GM19043 (cell line): ENCODE measurements at regions not wholly inside any gene's neighbourhood (a gene's known extent, or its start where the extent isn't known, plus 50 kb on each side); places are given as distances from the start of the nearest gene placed in this dataset.

Experiments used
- ATAC-seq: cut with Tn5 transposase; IDR thresholded peaks from one replicate; pipeline ENCODE4 v1.9.1; 2021; ENCODE audit warnings: low read depth; ENCODE audit not compliant: unreplicated experiment

- no peak for ATAC-seq
Measured at GRCh38 chr13:72127031-72127430, 260.0 kb upstream of the DACH1 start.

- no peak for ATAC-seq
Measured at GRCh38 chr13:72126424-72126823, 259.4 kb upstream of the DACH1 start.

DNA sequence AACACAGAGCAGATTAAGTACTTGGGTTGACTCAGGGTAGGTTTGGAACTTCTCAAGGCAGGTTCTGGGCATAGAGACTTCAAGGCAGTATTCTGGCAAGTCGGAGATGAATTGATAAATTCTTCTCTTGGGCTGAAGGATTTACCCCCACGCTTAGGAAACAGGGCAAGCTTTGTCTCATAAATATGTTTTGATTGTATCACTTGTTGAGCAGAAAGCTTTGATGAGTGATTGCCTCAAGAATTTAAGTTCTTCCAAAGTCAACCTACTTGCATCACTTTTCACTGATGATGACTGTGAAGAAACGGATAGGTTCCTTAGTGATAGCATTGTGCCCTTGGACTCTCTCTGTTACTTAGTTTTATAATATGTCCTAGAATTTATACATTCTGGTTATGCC is 258.6 kb upstream of the DACH1 start:
- ATAC-seq = no peak

GRCh38 chr13:72122661-72123255 is 255.8 kb upstream of the DACH1 start:
- no peak for ATAC-seq

GRCh38 chr13:72121466-72121865 is 254.5 kb upstream of the DACH1 start:
- no peak for ATAC-seq

DNA sequence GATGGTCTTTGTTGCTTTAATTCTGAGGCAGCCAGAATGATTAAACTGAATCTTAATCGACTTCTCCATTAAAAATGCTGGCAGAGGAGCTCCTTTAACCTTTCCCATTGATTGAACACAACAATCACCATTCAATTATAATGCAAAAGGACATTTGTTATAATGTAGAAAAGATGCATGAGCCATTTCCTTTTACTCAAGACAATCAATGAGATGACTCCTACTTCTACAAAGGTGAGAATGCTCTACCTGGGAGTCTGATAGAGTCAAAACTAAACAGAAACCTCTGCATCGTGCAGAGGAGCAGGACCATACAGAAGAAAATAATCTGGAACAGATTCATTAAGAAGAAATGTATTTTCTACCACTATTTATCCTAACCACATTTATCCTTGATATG is 253.6 kb upstream of the DACH1 start:
- ATAC-seq = no peak

DNA sequence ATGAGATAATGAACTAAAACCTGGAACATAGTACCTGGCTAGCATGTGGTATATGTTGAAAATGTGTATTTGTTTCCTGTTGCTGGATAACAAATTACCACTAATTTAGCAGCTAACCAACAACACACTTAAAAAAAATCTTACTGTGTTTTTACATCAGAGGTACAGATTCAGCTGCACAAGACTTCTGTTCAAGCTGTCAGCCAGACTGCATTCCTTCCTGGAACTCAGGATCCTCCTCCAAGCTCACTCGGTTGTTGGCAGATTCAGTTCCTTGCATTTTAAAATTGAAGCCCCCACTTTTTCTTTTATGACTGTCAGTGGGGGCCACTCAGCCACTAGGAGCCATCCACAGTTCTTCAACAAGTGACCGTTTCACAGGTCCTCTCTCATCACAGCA is 246.9 kb upstream of the DACH1 start:
- no peak for ATAC-seq

- no peak for ATAC-seq
Measured at GRCh38 chr13:72113076-72113475, 246.1 kb upstream of the DACH1 start.

GRCh38 chr13:72112216-72112615 is 245.2 kb upstream of the DACH1 start:
- no peak for ATAC-seq

GRCh38 chr13:72109863-72110262 is 242.9 kb upstream of the DACH1 start:
- ATAC-seq = no peak

DNA sequence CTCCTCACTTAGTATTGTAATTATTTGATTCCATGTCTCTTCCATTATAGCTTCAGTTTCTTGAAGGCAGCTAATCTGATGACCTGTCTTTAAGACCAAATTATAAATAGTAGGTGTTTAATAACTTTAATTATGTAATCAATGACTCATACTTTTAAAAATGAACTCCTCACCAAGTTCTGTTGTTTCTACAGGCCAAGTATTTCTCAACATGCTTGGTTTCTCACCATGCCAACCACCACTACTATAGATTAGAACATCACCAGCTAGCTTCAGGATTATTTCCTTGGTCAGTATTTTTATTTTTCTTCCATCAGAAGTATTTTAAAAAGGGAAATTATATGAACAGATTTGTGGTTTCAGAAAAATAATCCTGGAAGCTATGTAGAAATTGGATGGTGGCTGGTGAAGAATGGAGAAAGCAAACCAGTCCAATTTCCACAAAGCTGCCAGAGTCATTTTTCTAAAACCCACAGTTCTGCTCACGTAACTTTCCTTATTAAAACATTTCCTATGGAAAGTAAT is 237.7 kb upstream of the DACH1 start:
- no peak for ATAC-seq

DNA sequence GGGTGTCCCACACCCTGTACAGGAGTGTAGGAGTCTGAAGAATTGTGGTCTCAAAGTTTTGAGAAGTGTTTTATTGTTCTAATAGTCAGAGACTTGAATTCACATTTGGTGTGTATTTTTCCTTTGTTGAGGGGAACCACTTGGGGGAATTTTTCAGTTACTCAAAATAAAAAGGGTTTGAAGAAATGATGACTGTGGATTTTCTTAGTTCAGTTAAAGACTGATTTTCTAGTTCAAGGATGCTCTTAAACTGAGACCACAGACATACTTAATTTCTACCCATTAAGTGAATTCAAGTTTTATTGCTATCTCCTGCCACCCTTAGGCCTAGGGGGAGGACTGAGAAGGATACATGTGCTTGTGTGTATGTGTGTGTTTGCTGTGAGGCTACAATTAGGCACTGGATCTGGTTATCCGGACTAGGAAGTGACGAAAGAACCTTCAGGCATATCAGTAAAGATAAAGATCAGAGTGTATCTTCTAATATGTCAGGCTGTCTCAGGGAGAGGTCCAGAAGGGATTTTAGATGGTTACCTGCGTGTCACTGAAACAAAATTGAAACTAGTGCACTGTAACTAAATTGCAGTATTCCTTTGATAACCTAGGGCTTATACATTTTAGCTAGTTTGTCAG is 234.9 kb upstream of the DACH1 start:
- ATAC-seq = no peak

- ATAC-seq = no peak
Measured at GRCh38 chr13:72100339-72100738, 233.3 kb upstream of the DACH1 start.

- ATAC-seq = no peak
Measured at GRCh38 chr13:72097568-72097967, 230.6 kb upstream of the DACH1 start.

GRCh38 chr13:72093262-72093661 is 226.3 kb upstream of the DACH1 start:
- ATAC-seq = no peak

DNA sequence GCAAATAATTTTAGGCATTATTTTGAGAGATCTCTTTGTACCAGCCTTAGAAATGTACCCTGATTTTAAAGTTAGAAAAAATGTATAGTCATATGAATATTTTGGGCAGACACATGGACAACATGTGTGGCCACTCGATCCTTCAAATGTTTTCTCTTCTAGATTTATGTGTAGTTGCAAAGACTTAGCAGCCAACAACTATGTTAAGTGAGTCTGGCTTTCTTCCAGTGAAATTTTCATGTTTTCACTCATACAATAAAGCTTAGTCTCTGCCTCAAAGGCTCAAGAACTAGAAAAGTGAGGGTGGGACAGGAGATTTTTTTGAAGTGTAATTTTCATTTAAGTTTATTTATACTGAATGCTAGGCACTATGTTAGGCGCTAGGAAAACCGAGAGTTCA is 207.7 kb upstream of the DACH1 start:
- ATAC-seq = no peak

DNA sequence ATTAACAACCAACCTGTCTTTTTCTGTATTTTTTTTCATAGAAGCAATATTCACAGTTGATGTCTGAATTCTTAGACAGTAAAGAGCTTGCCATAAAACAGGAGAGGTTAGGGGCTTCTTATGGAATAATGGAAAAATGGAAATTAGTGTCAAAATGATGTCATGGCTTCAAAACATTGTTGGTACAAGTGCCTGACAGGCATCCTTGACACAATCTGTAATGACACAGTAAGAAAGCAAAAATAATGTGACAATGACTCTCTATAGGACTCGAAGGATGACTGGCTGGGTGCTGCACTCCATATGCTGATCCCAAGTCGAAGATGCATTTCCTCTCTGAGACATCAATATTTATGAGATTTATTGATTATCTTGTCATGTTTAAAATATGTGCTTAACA is 205.3 kb upstream of the DACH1 start:
- ATAC-seq = no peak

DNA sequence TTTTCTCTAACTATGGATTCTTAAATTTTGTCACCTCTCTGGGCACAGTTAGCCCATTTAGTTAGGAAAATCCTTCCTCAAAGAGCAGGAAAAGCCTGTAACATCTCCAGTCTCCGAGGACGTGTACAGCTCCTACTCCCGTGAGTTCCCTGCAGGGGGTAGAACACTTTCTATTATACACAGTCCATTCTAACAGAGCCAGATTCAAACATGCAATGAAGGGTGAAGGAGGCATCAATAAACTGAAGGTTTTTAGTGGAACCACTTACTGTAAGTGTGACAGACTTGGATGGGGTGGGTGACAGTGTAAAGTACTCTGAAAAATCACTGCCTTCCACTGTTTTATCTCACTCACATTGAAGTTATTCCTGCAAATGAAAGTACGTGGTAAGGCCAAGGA is 204.7 kb upstream of the DACH1 start:
- ATAC-seq = no peak

GRCh38 chr13:72062566-72062965 is 195.6 kb upstream of the DACH1 start:
- ATAC-seq = no peak

DNA sequence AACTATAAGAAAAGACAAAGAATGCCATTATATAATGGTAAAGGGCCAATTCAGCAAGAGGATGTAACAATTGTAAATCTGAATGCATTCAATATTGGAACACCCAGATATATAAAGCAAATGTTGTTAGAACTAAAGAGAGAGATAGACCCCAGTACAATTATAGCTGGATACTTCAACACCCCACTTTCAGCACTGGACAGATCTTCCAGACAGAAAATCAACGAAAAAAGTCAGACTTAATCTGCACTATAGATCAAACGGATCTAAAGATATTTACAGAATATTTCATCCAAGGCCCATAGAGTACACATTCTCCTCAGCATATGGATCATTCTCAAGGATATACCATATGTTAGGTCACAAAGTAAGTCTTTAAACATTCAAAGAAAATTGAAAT is 194.6 kb upstream of the DACH1 start:
- no peak for ATAC-seq

- no peak for ATAC-seq
Measured at GRCh38 chr13:72050251-72050650, 183.2 kb upstream of the DACH1 start.

GRCh38 chr13:72043366-72043765 is 176.4 kb upstream of the DACH1 start:
- no peak for ATAC-seq

- no peak for ATAC-seq
Measured at GRCh38 chr13:72041165-72041564, 174.2 kb upstream of the DACH1 start.
